KMS-11 (cell line): ENCODE measurements at regions not wholly inside any gene's neighbourhood (a gene's known extent, or its start where the extent isn't known, plus 50 kb on each side); places are given as distances from the start of the nearest gene placed in this dataset.

ENCODE experiments used
- H2AFZ ChIP-seq: fragments of 200-600 bp; sonication (generic); 2 replicates; pipeline ENCODE4 v1.6.1; 2016; ENCODE audit warnings: antibody characterized with exemption, mixed run types, low read depth
- H3K27ac ChIP-seq: fragments of 200-600 bp; sonication (generic); 2 replicates; pipeline ENCODE4 v1.6.1; 2016; ENCODE audit warnings: mild to moderate bottlenecking, mixed run types
- H3K27me3 ChIP-seq: fragments of 200-600 bp; sonication (generic); 2 replicates; pipeline ENCODE4 v1.6.1; 2017; ENCODE audit warnings: mild to moderate bottlenecking, low read depth, mixed run types, moderate library complexity; ENCODE audit not compliant: insufficient read depth
- H3K36me3 ChIP-seq: fragments of 200-600 bp; sonication (generic); 2 replicates; pipeline ENCODE4 v1.6.1; 2017; ENCODE audit warnings: mild to moderate bottlenecking, mixed run types; ENCODE audit not compliant: insufficient read depth
- H3K4me1 ChIP-seq: fragments of 200-600 bp; sonication (generic); 2 replicates; pipeline ENCODE4 v1.6.1; 2016; ENCODE audit warnings: mild to moderate bottlenecking, low read depth, mixed run types; ENCODE audit not compliant: poor library complexity, severe bottlenecking
- H3K4me2 ChIP-seq: fragments of 200-600 bp; sonication (generic); 2 replicates; pipeline ENCODE4 v1.7.0; 2016; ENCODE audit warnings: mild to moderate bottlenecking, mixed run types
- H3K4me3 ChIP-seq: fragments of 200-600 bp; sonication (generic); IDR thresholded peaks from 2 replicates; pipeline ENCODE4 v1.6.1; 2017; ENCODE audit warnings: low read depth, low read length, mixed read lengths; ENCODE audit not compliant: insufficient read depth
- H3K79me2 ChIP-seq: fragments of 200-600 bp; sonication (generic); 2 replicates; pipeline ENCODE4 v1.6.1; 2016; ENCODE audit warnings: low read depth, mixed run types; ENCODE audit not compliant: insufficient read depth
- H3K9ac ChIP-seq: fragments of 200-600 bp; sonication (generic); 2 replicates; pipeline ENCODE4 v1.6.1; 2016; ENCODE audit warnings: mild to moderate bottlenecking, mixed run types
- H4K20me1 ChIP-seq: fragments of 200-600 bp; sonication (generic); 2 replicates; pipeline ENCODE4 v1.6.1; 2016; ENCODE audit warnings: mild to moderate bottlenecking, mixed run types; ENCODE audit not compliant: insufficient read depth
- TF ChIP-seq, protein P1 (sequence below): fragments of 200-600 bp; sonication (generic); conservative IDR thresholded peaks from 2 replicates; pipeline ENCODE4 v1.6.1; 2017; ENCODE audit warnings: low read depth, mild to moderate bottlenecking, antibody characterized with exemption, low read length, moderate library complexity, mixed read lengths

DNA sequence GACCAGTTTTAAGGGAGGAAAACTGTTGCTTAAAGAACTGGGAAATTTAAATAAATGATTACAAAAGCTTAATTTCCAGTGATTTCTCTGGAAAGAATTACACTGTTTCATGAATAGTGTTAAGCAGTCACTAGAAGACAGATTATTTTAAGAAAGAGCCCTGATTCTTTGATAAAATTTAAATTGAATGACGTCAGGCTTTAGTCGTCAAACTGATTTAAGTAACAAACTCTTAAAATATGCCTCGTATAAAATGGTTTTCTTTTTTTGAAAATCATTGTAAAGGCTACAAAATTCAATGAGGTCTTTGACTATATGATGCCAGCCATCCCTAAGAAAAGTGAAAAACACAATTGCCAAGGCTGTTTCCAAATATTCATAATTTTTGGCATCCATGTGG, 465.0 kb downstream of the NR4A2 start:
- no peaks in the 10 kb centered on the region for H3K27me3 ChIP-seq
- H3K36me3 ChIP-seq = no peaks in the 10 kb centered on the region
- no peak overlapping the region for H3K4me2 ChIP-seq
- H3K9ac ChIP-seq = no peak overlapping the region
- H3K27ac ChIP-seq = no peak overlapping the region
- no peaks in the 10 kb centered on the region for H3K79me2 ChIP-seq
- H4K20me1 ChIP-seq = no peaks in the 10 kb centered on the region
- TF ChIP-seq, protein P1, sequence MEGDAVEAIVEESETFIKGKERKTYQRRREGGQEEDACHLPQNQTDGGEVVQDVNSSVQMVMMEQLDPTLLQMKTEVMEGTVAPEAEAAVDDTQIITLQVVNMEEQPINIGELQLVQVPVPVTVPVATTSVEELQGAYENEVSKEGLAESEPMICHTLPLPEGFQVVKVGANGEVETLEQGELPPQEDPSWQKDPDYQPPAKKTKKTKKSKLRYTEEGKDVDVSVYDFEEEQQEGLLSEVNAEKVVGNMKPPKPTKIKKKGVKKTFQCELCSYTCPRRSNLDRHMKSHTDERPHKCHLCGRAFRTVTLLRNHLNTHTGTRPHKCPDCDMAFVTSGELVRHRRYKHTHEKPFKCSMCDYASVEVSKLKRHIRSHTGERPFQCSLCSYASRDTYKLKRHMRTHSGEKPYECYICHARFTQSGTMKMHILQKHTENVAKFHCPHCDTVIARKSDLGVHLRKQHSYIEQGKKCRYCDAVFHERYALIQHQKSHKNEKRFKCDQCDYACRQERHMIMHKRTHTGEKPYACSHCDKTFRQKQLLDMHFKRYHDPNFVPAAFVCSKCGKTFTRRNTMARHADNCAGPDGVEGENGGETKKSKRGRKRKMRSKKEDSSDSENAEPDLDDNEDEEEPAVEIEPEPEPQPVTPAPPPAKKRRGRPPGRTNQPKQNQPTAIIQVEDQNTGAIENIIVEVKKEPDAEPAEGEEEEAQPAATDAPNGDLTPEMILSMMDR = no peak
- no peak overlapping the region for H2AFZ ChIP-seq
- no peak overlapping the region for H3K4me3 ChIP-seq
- no peaks in the 10 kb centered on the region for H3K4me1 ChIP-seq

DNA sequence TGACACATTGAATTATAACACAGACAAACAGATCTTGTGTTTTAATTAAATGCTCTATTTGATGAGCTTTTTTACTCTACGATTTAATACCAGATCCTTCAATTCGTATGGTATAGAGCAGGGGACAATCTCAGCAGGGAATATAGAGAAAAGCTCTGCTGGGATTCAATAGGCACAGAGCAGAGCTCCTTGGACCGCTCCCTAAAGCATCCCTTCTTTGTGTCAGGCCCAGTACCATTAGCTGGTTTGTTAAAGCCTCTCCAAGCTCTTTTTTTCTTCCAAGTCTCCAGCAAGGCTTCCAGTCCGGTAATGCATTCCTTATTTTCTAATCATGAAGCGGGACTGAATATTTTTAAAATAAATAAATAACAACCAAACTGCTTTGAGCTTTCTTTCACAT, 466.0 kb downstream of the NR4A2 start:
- Histone ChIP-seq H3K4me3 (no peak overlapping the region), H3K9ac (no peak overlapping the region), H3K4me1 (no peaks in the 10 kb centered on the region), H3K4me2 (no peak overlapping the region), H2AFZ (no peak overlapping the region), H3K27me3 (no peaks in the 10 kb centered on the region), H3K27ac (no peak overlapping the region), H3K79me2 (no peaks in the 10 kb centered on the region), H4K20me1 (no peaks in the 10 kb centered on the region), H3K36me3 (no peaks in the 10 kb centered on the region)
- TF ChIP-seq, protein P1 = no peak

DNA sequence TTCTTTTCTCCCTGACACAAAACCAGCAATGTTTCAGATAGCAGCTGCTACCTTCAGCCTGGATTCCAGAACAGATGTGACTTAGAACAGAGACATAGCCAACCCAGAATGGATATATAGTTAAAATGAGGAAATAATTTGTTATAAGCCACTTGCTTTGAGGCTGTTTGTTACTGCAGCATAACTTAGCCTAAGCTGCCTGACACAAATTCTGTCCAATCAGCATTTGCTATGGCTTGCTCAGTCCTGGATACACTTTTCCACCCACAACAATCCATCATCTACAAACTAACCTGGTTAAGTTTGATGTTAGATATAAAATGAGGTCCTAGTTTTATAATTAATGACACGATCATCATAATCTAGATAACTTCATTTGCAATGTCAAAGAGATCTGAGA, 480.4 kb downstream of the NR4A2 start:
- TF ChIP-seq, protein P1 = no peak
- Histone ChIP-seq H3K79me2 (no peaks in the 10 kb centered on the region), H3K36me3 (no peaks in the 10 kb centered on the region), H3K9ac (no peak overlapping the region), H3K4me3 (no peak overlapping the region), H3K4me1 (no peaks in the 10 kb centered on the region), H3K4me2 (no peak overlapping the region), H4K20me1 (no peaks in the 10 kb centered on the region), H3K27me3 (no peaks in the 10 kb centered on the region), H2AFZ (no peak overlapping the region), H3K27ac (no peak overlapping the region)

DNA sequence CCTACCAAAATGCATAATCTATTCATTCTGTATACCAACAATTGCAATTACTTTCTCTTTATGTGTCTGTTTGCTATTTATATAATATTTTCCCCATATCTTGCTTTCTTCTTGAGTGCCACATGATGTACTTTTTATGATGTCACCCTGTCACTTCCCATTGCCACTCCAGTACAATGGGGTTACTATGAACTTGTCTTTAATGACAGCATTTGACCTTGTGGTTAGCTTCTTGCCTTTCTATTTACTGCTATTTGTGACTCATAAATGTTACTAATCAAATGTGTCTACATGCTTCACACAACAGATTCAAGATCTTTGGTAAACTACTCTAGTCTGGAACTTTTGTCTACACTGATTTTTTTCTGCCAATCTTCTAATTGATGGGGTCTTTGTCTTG, 486.3 kb downstream of the NR4A2 start:
- no peak overlapping the region for H2AFZ ChIP-seq
- TF ChIP-seq, protein P1 = no peak
- H4K20me1 ChIP-seq = no peaks in the 10 kb centered on the region
- no peak overlapping the region for H3K4me2 ChIP-seq
- H3K27ac ChIP-seq = no peak overlapping the region
- H3K4me3 ChIP-seq = no peak overlapping the region
- H3K36me3 ChIP-seq = no peaks in the 10 kb centered on the region
- no peaks in the 10 kb centered on the region for H3K79me2 ChIP-seq
- H3K27me3 ChIP-seq = no peaks in the 10 kb centered on the region
- no peak overlapping the region for H3K9ac ChIP-seq
- H3K4me1 ChIP-seq = no peaks in the 10 kb centered on the region

DNA sequence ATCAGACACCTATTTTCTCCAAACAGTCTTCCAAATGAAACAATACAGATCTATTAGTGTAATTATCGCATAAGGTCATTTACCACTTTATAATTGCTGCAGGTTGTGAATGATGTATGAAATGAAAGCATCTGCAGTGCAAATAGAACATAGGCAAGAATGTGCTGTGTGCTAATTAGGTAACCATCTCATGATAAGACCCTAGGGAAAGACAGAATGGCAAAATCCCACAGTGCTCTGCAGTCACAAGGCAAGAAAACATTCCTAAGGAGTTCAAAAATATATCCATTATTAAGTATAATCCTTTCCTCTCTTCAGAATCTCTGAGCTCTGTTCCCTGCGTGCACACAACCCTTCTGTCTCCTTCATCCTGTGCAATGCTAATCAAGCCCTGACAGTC, 488.1 kb downstream of the NR4A2 start:
- H3K79me2 ChIP-seq = no peaks in the 10 kb centered on the region

More for the DNA sequence above, 488.1 kb downstream of the NR4A2 start:
- no peaks in the 10 kb centered on the region for H3K4me1 ChIP-seq
- no peak overlapping the region for H3K27ac ChIP-seq
- H4K20me1 ChIP-seq = no peaks in the 10 kb centered on the region
- H3K36me3 ChIP-seq = no peaks in the 10 kb centered on the region
- H3K9ac ChIP-seq = no peak overlapping the region
- no peaks in the 10 kb centered on the region for H3K27me3 ChIP-seq
- no peak overlapping the region for H3K4me2 ChIP-seq
- TF ChIP-seq, protein P1 = no peak
- H3K4me3 ChIP-seq = no peak overlapping the region
- H2AFZ ChIP-seq = no peak overlapping the region
